Transverse colon (tissue), 4 donors: ENCODE measurements at regions not wholly inside any gene's neighbourhood (a gene's known extent, or its start where the extent isn't known, plus 50 kb on each side); places are given as distances from the start of the nearest gene placed in this dataset.

Source experiments
- CTCF ChIP-seq, 5 experiments: fragments of 200-600 bp in 3 of 5; fragments of 450-650 bp in 2 of 5; sonication (generic) in 3 of 5; IDR thresholded peaks; 1 replicate in 2 of 5; 2 replicates in 3 of 5; pipeline ENCODE4 v1.5.1; 2016 to 2017; ENCODE audit warnings: antibody characterized with exemption in 5 of 5, inconsistent platforms in 3 of 5, mild to moderate bottlenecking in 2 of 5, moderate library complexity in 1 of 5
- POLR2A ChIP-seq: fragments of 450-650 bp; IDR thresholded peaks from one replicate; pipeline ENCODE4 v1.6.1; 2016; ENCODE audit warnings: antibody characterized with exemption, mild to moderate bottlenecking, moderate library complexity
- POLR2AphosphoS5 ChIP-seq, 3 donors: sonication (generic); formaldehyde crosslinking; IDR thresholded peaks; one replicate each; pipeline ENCODE4 v1.6.1; 2016; ENCODE audit warnings: antibody characterized with exemption in 3 of 3

DNA sequence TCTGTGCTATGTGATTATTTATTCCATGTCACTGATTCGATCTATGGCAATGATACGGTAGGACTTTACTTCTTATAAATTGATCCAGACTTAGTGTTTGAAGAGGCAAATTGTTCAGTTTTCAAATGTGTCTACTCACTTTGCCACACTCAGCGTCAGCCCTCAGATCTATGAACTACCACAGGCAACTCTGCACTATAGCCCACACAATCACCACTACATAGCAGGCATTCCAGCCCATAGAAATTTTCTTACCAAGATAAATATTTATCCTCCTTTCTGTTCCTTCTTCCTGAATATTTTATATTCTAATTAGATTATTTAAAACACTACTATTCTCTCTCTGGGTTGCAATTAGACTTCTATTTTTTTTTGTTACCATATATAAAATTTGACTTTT lies 776.1 kb downstream of the BRINP3 start:
- TF ChIP-seq CTCF (IDR thresholded peaks at IDR 0.05), result no peak
- no peak for TF ChIP-seq POLR2AphosphoS5 (IDR thresholded peaks at IDR 0.05)
- no peak for TF ChIP-seq POLR2A
